Activated effector memory CD4-positive, alpha-beta T cell treated with Interleukin-2 at 50 U/mL for 16 hours (primary cell): ENCODE measurements at regions not wholly inside any gene's neighbourhood (a gene's known extent, or its start where the extent isn't known, plus 50 kb on each side); places are given as distances from the start of the nearest gene placed in this dataset.

Experiments
- DNase-seq: peaks from one replicate; pipeline ENCODE4 v3.0.0-alpha.2; 2020

- no peak for DNase-seq
Measured at GRCh38 chr2:151028691-151029176, 232.9 kb downstream of the RBM43 start.

DNA sequence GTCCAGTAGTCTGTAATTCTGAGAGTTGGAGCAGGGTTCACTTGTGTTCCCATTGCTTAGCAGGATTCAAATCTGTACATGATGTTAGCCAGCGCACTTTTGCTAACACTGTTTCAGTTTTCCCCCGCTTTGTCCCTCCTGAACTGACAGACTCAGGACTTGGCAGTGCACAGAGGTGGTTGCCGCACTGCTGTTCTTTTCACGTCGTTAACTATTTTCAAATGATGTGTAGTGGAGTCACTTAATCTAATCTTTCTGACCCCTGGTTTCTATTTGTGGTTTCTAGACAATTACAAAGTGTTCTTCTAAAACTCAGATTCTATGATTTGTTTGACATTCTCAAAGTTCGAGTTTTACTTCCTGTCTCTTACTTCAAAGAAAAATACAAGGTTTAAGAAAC lies 234.5 kb downstream of the RBM43 start:
- DNase-seq: no peak

DNA sequence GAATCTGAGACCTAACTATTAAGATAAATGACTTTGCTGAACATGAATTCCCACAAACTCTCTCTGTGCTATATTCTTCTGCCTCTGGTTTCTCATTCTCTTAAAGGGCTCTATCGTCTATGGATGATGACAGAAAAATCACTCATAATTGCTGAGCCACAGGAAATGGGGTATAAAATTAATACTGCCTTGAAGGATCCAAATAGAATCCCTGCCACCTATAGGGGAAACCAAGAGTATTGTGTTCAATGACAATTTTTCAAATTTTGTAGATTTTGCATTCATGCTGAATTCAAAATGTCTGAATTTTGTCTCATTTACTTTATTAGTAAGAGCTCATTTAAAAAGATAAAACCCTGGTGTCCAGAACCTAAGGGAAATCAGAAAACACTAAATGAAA lies 235.8 kb downstream of the RBM43 start:
- DNase-seq: no peak

DNA sequence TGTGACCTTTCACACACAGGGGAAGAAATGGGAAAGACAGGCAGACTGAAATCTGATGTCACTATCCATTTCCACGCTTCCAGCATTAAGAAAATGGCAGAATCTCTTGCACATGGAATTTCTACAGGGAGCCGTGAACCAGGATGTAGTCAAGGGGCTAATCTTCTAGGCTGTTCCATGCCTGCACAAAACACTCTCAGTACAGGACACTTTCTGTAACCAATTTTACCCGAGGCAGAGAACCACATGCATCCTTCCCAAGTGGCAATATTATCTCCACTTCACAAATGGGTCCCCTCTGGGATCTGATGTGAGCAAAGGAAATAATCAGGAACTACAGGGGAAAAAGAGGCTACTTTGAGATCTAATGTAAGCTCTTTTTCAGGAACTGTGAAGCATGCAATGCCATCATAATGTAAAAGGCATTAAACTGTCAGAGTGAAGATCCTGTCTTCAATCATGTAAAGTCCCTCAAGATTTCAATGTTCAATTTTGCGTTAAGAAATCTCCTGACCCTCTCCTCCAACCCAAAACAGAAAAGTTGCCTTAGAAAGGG lies 236.9 kb downstream of the RBM43 start:
- no peak for DNase-seq

DNA sequence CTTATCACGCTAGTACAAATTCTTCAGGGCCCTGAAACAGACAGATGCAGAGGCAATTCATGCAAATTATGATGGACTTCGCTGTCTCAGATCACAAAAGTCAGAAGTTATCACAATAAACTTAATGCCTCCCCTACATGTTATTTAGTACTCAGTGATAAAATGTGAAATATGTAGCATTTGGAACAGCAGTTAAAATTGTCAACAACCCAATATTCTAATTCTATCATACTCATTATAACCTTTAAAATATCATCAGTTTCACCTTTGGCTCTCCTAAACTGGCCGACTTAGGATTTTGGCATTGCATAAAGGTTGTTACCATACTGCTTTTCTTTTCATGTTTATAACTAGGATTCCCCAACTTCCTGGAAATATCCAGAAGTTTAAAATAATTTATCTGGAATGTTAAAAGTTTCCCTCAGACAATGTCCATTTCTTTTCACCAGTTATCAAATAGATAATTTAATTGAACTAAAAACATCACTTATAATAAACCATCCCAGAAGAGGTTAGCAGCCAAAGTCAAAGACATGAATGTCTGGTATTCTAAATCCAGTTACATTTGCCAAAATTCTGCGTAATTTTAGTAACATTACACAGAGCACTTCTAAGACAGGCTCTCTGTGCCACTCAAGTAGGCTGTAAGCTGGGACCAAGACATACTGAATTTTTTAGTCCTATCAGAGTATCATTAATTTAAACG lies 239.8 kb downstream of the RBM43 start:
- DNase-seq: no peak

- DNase-seq: no peak
Measured at GRCh38 chr2:151020411-151020810, 241.3 kb downstream of the RBM43 start.

GRCh38 chr2:151009437-151010175 lies 252.1 kb downstream of the RBM43 start:
- DNase-seq: no peak

DNA sequence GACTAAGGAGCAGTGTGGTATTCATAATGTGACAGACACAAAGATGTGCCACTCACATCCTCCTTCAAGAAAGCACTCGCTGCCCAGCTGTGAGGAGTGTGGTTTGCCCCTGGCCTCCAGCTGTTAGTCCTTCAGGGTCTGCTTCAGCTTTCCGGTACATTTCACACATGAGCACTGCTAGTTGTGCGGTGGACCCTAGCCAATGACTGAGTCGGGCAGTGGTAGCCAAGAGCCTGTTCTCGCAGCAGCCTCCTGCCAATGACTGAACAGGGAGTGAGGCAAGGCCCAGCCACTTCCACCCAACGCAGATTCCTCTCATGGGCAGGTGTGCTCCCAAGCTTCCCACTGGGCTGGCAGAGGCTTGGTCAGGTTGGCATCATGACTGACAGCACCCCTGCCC lies 254.3 kb downstream of the RBM43 start:
- no peak for DNase-seq

DNA sequence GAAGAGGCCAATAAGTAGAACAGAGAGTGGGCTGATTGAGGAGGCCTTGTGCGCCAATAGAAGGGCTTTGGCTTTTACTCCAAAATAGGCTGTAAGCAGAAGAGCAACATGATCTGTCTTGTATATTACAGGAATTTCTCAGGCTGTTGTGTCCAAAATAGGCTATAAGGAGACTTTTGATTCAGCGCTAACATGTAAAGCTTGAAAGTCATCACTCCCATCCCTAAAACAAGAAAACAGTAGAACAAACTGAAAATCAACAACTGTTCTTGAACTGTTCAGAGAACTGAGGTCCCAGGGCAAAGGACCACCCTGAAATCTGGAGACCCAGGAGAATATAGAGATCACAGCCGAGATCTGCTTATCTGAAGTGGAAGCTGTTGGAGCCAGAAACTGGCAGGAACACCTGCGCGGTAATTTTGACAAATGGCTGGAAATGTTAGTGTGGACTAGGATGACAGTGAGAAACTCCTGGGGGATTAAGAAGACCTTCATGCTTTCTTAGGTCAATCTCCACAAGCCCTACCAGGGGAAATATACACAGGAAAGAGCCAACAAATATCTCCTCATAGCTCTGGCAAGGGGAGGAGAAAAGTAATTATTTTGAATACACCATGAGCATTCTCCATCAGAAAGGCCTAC lies 258.6 kb downstream of the RBM43 start:
- DNase-seq: no peak

DNA sequence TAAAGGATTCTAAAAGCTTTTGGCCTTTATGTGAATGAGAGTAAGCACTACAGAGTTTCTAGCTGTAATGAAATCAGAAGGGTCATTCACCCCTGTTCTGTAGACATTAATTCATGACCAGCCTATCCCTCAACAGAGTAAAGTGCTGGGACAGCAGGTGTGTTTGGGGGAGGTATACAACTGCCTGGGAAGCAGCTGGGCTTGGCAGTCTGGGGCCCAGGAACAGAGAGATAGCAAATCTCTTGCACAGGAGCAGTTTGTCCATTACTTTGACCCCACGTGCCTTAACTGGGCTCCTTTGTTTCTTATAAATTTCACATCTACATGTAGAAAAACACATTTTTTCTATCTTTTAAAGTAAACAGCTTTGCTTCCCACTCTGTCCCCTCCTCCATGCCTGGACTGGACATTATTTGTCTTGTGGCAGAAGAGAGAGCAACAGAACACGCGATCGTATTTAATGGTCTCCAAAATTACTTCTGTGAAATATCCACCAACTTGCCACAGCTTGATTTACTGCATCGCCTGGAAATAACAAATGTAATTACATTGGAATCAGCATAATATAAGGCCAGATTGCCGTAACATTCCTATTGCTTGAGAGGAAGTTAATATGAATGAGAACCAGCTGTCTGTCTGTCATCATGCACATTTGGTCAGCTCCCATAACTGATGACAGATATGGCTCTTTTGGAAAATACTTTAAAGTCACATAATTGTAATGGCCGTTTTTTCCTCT lies 263.8 kb downstream of the RBM43 start:
- no peak for DNase-seq

DNA sequence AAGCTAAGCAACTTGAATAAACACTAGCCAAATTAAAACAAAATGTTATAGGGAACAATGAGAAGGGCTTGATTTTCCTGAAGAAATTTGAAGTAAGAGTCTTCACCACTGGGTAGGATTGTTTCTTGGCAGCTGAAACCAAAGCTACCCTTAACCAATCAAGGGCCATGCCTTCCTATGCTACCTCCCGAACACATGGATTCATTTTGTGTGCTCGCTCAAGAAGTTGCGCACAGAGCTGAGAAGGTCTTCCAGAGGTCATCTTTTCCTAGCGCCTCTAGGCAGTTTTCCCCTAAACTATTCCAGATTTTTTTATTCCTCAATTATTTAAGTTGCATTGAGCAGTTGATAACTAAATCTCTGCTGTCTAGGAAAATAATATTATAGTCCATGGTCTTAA lies 264.6 kb downstream of the RBM43 start:
- DNase-seq: no peak

GRCh38 chr2:150994076-150994475 lies 267.6 kb downstream of the RBM43 start:
- no peak for DNase-seq

DNA sequence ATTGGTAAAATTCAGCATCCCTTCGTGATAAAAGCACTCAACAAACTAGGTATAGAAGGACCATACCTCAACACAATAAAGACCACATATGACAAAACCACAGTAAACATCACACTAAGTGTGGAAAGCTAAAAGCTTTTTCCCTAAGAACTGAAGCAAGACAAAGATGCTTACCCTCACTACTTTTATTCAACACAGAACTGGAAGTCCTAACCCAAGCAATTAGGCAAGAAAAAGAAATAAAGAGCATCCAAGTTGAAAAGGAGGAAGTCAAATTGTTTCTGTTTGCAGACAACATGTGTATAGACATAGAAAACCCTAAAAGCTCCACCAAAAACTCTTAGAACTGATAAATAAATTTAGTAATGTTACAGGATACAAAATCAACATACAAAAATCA lies 271.7 kb downstream of the RBM43 start:
- DNase-seq: no peak

DNA sequence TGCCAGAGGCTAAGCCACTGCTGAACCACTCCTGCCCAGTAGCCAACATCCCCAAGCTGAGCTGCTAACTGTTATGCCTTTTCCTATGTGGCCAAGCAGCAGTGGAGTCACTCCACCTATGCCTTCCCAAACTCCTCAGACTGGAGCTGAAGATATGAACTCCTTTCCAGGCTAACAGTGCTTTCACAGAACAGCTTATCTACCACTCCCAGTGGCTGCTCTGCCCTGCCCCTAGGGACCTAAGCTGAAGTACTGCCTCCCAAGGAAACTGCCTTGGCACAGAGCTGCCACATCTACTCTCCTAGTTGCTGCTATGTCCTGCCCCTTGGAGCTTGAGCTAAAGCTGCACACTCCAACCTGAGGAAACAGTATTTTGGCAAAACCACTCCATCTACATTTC lies 275.9 kb downstream of the RBM43 start:
- DNase-seq: no peak

DNA sequence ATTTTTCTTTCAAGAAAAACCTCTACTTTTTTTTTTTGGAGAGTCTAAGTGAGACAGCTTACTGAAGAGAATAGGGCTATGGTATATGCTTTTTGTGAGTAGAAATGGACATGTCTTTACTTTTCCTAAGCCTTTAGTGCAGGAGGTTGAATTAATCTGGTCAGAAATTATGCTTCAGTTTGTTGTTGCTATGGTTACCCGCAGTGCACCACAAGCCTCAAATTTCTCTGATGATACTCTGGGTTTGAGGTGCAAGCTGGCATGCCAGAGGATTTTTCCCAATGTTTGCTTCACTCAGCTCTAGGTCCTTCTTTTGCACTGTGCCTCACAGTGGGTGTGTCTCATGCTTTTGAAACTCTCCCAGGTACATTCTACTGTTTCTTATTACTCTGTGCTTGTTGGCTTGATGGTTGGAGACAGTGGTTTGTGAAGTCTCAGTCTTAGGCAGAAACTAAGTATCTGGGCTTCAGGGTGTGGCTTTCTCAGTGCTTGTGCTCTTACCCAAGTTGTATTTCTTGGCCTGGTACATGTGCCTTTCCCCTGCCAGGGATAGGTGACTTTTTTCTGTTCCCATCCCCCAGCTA lies 278.3 kb downstream of the RBM43 start:
- no peak for DNase-seq

DNA sequence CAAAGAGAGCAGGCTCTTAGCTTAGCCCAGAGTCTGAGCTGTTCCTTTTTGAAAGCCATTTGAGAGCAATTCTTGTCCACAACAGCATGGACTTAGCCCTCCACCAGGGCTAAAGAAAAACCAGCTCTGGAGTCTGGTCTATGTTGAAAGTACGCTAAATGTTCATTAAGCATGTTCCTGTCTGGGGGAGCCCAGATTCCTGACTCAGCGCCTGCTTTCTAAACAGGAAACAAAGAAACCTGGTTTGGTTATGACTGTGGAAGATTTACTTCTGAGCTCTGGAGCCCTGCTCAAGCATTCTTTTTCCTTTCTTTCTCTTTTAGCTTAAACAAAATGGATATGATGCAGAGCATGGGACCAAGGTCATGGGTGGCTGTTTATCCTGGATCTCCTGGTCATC lies 279.8 kb downstream of the RBM43 start:
- no peak for DNase-seq

- no peak for DNase-seq
Measured at GRCh38 chr2:150978053-150978452, 283.6 kb downstream of the RBM43 start.

DNA sequence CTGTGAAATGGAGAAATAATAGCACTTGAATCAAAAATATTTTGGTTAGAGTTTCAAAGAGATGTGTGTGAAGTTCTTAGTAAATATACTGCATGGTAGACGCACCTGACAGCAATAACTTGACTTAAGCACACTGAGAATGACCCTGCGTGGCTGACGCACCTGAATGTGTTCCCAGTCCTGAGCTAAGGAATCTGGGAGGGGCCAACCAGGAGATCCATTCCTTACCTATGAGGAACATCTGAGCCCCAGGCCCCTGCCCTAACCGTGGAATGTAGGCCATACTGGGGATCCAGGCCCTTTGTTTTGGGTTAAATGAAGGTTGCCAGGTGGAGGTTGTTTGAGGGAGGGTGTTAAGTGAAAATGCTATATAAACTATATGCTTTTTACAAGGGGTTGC lies 284.4 kb downstream of the RBM43 start:
- no peak for DNase-seq

DNA sequence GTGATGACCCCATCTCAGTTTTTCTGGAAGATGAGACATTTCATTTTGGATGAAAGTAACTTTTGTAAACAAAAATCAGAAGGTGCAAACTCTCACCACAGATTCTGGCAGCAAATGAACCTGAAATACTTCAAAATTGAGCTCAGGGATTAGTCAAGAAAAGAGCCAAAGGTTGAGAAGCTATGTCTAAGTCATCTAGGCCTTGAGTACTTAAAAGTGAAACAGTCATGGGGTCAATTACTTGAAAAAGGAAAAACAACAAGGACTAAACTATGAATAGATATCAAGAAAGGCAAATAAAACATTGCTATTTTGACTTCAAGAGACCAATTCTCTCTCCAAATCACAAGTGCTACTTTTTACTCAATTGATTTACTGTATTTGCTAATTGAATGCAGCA lies 285.1 kb downstream of the RBM43 start:
- no peak for DNase-seq

GRCh38 chr2:150974864-150975263 lies 286.8 kb downstream of the RBM43 start:
- DNase-seq: no peak

- no peak for DNase-seq
Measured at GRCh38 chr2:150974234-150974633, 287.4 kb downstream of the RBM43 start.

DNA sequence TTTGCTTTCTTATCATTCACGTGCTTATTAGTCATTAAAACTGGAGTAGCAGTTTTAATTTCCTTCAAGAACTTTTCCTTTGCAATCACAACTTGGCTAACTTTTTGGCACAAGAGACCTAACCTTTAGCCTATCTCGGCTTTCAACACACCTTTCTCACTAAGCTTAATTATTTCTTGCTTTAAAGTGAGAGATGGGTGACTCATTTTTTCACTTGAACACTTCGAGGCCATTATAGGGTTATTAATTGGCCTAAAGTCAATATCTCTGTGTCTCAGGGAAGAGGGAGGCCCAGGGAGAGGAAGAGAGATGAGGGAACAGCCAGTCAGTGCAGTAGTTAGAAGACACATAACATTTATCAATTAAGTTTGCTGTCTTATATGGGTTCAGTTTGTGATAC lies 289.8 kb downstream of the RBM43 start:
- no peak for DNase-seq

DNA sequence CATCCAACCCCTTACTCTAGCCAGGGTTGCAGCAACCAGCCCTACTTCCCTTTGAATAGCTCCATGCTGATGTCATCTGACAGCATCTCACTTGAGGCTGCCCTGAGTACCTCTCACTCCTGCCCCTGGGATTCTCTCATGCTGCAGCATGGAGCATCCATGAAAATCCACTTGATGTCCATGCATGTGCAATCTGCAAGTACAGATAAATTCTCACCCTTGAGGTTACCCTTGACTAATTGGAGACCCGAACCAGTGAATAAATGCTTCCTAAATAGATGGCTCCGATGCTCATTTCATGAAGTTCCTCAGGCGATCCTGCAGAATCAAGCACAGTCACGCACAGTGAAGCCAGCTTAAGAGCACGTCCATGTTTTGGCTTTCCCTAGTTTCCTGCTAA lies 298.3 kb downstream of the RBM43 start:
- DNase-seq: no peak
